HCT116 (cell line): ENCODE measurements at regions not wholly inside any gene's neighbourhood (a gene's known extent, or its start where the extent isn't known, plus 50 kb on each side); places are given as distances from the start of the nearest gene placed in this dataset.

ENCODE experiments used
- ATAC-seq: fragments of 200-7000 bp; cut with Tn5 transposase; 2 replicates; pipeline ENCODE4 v1.9.1; 2020; ENCODE audit warnings: mild to moderate bottlenecking, moderate library complexity
- BruUV-seq: library from RNA; stranded (reverse); fragments of 400-500 nt; replicated peaks from 2 replicates; lab custom pipeline; 2021; lab: Mats Ljungman, UMichigan
- CTCF ChIA-PET: fragments of 300-600 bp; sonication (Branson Sonifier 250); formaldehyde crosslinking; loops from one replicate; lab custom pipeline; 2021; ENCODE audit warnings: antibody characterized with exemption; lab: Charles Lee
- POLR2A ChIA-PET: fragments of 300-600, 350-600 bp; sonication (Branson Sonifier 250); formaldehyde crosslinking; loops from one replicate; lab custom pipeline; 2021; ENCODE audit warnings: antibody characterized with exemption; lab: Charles Lee
- RAD21 ChIA-PET, 2 experiments: fragments of 300-600 bp; sonication (Branson Sonifier 250); formaldehyde crosslinking; loops; one replicate each; lab custom pipeline; 2023; ENCODE audit warnings: low total read pairs in 2 of 2; ENCODE audit not compliant: uncharacterized antibody in 2 of 2, unreplicated experiment in 2 of 2, low non-redundant PET in 1 of 2; lab: Charles Lee
- DNase-seq: peaks from one replicate; pipeline ENCODE4 v3.0.0-alpha.2; 2010; ENCODE audit warnings: low read depth, low spot score
- H2AFZ ChIP-seq: fragments of 200-600 bp; shearing (Covaris generic), sonication (generic); 2 replicates; pipeline ENCODE4 v1.6.1; 2017; ENCODE audit warnings: low read depth, mixed run types, mixed read lengths, antibody characterized with exemption, low read length; ENCODE audit not compliant: poor library complexity, severe bottlenecking
- H3K27ac ChIP-seq: 2 replicates; pipeline ENCODE4 v1.5.1; 2012; ENCODE audit warnings: low read depth, low read length
- H3K27me3 ChIP-seq: fragments of 200-600 bp; sonication (generic); 2 replicates; pipeline ENCODE4 v1.6.1; 2016; ENCODE audit warnings: mixed run types, low read length, mixed read lengths; ENCODE audit not compliant: insufficient read depth
- H3K36me3 ChIP-seq, 2 experiments: fragments of 200-500 bp in 1 of 2; fragments of 200-600 bp in 1 of 2; sonication (Bioruptor generic) in 1 of 2; sonication (generic) in 1 of 2; 2 replicates each; pipeline versions ENCODE4 v1.5.1 to v1.6.1; 2014 to 2016; ENCODE audit warnings: low read length in 2 of 2, inconsistent platforms in 1 of 2, mixed read lengths in 1 of 2, mixed run types in 1 of 2; ENCODE audit not compliant: insufficient read depth in 2 of 2, control insufficient read depth in 1 of 2
- H3K4me1 ChIP-seq, 2 experiments: fragments of 200-600 bp in 1 of 2; sonication (generic) in 1 of 2; 2 replicates each; pipeline versions ENCODE4 v1.5.1 to v1.6.1; 2012 to 2017; ENCODE audit warnings: low read length in 2 of 2, inconsistent platforms in 1 of 2, mild to moderate bottlenecking in 1 of 2, mixed read lengths in 1 of 2, mixed run types in 1 of 2, moderate library complexity in 1 of 2; ENCODE audit not compliant: insufficient read depth in 2 of 2, control insufficient read depth in 1 of 2
- H3K4me2 ChIP-seq: fragments of 200-600 bp; sonication (generic); 2 replicates; pipeline ENCODE4 v1.6.1; 2017; ENCODE audit warnings: mixed run types, low read length, mixed read lengths
- H3K4me3 ChIP-seq, 2 experiments: fragments of 200-600 bp in 1 of 2; sonication (generic) in 1 of 2; replicated peaks in 1 of 2; 2 replicates each; pipeline ENCODE4 v1.5.1; 2011 to 2016; ENCODE audit warnings: low read length in 2 of 2, control low read depth in 1 of 2, low read depth in 1 of 2, mild to moderate bottlenecking in 1 of 2, mixed read lengths in 1 of 2, mixed run types in 1 of 2
- H3K79me2 ChIP-seq: fragments of 200-600 bp; sonication (generic); 2 replicates; pipeline ENCODE4 v1.6.1; 2017; ENCODE audit warnings: mild to moderate bottlenecking, mixed run types, low read length, moderate library complexity, mixed read lengths; ENCODE audit not compliant: insufficient read depth
- H3K9ac ChIP-seq: fragments of 200-600 bp; sonication (generic); 2 replicates; pipeline ENCODE4 v1.6.1; 2016; ENCODE audit warnings: low read length, mixed read lengths
- H3K9me2 ChIP-seq: fragments of 200-600 bp; sonication (generic), shearing (Covaris generic); 2 replicates; pipeline ENCODE4 v1.6.1; 2017; ENCODE audit warnings: mixed run types, mild to moderate bottlenecking, moderate library complexity; ENCODE audit not compliant: insufficient read depth
- H3K9me3 ChIP-seq, 2 experiments: fragments of 200-500 bp in 1 of 2; fragments of 200-600 bp in 1 of 2; sonication (Bioruptor generic) in 1 of 2; sonication (generic) in 1 of 2; 2 replicates each; pipeline ENCODE4 v1.6.1; 2014 to 2017; ENCODE audit warnings: low read length in 2 of 2, mixed read lengths in 2 of 2, inconsistent platforms in 1 of 2, low read depth in 1 of 2, mild to moderate bottlenecking in 1 of 2, mixed run types in 1 of 2, moderate library complexity in 1 of 2; ENCODE audit not compliant: control insufficient read depth in 1 of 2, insufficient read depth in 1 of 2
- H4K20me1 ChIP-seq: fragments of 200-600 bp; sonication (generic), shearing (Covaris generic); 2 replicates; pipeline ENCODE4 v1.6.1; 2017; ENCODE audit warnings: mixed run types, mild to moderate bottlenecking, moderate library complexity; ENCODE audit not compliant: insufficient read depth
- ATF3 ChIP-seq: IDR thresholded peaks from 2 replicates; pipeline ENCODE4 v1.6.1; 2012
- CBX3 ChIP-seq: IDR thresholded peaks from 2 replicates; pipeline ENCODE4 v1.6.1; 2012; ENCODE audit warnings: low read depth
- CEBPB ChIP-seq: IDR thresholded peaks from 2 replicates; pipeline ENCODE4 v1.6.1; 2012; ENCODE audit warnings: low read depth
- EGR1 ChIP-seq: IDR thresholded peaks from 2 replicates; pipeline ENCODE4 v1.6.1; 2012; ENCODE audit warnings: low read depth
- ELF1 ChIP-seq: IDR thresholded peaks from 2 replicates; pipeline ENCODE4 v1.6.1; 2012; ENCODE audit warnings: low read depth, borderline replicate concordance
- MAX ChIP-seq: IDR thresholded peaks from 2 replicates; pipeline ENCODE4 v1.6.1; 2012
- POLR2A ChIP-seq: IDR thresholded peaks from 2 replicates; pipeline ENCODE4 v1.7.0; 2011; ENCODE audit warnings: borderline replicate concordance; ENCODE audit not compliant: insufficient read depth, insufficient read length; ENCODE audit errors: extremely low read depth
- POLR2AphosphoS5 ChIP-seq: IDR thresholded peaks from 2 replicates; pipeline ENCODE4 v1.6.1; 2011; ENCODE audit warnings: mild to moderate bottlenecking, low read depth, low read length, moderate library complexity
- REST ChIP-seq: IDR thresholded peaks from 2 replicates; pipeline ENCODE4 v1.6.1; 2012; ENCODE audit warnings: low read depth
- SIN3A ChIP-seq: IDR thresholded peaks from 2 replicates; pipeline ENCODE4 v1.6.1; 2012; ENCODE audit warnings: low read depth
- SP1 ChIP-seq: IDR thresholded peaks from 2 replicates; pipeline ENCODE4 v1.6.1; 2012; ENCODE audit warnings: low read depth
- SRF ChIP-seq: IDR thresholded peaks from 2 replicates; pipeline ENCODE4 v1.6.1; 2012; ENCODE audit warnings: low read depth
- TCF7L2 ChIP-seq: IDR thresholded peaks from 2 replicates; pipeline ENCODE4 v1.7.0; 2011; ENCODE audit warnings: borderline replicate concordance, inconsistent platforms; ENCODE audit not compliant: insufficient read depth, insufficient read length; ENCODE audit errors: extremely low read depth
- ZBTB33 ChIP-seq: IDR thresholded peaks from 2 replicates; pipeline ENCODE4 v1.6.1; 2011; ENCODE audit warnings: mild to moderate bottlenecking, low read length, moderate library complexity; ENCODE audit not compliant: insufficient replicate concordance; ENCODE audit errors: extremely low read depth
- ZFX ChIP-seq: fragments of 450-650 bp; IDR thresholded peaks from 2 replicates; pipeline ENCODE4 v1.6.1; 2017
- ZNF274 ChIP-seq: fragments of 200-500 bp; sonication (Bioruptor generic); IDR thresholded peaks from 2 replicates; pipeline ENCODE4 v1.6.1; 2014; ENCODE audit warnings: mild to moderate bottlenecking, low read depth, low read length, inconsistent platforms
- intact Hi-C: fragments of 100-400 bp; cut with micrococcal nuclease; formaldehyde crosslinking; loops from 2 replicates; pipeline ENCODE4 v1.10.0; 2022

- RAD21 ChIA-PET: no interaction called here
- ATAC-seq: no peak
- H3K36me3 ChIP-seq: no peaks in the 10 kb centered on the region
- CTCF ChIA-PET: no interaction called here
- BruUV-seq: no TSS peak
- no peaks in the 10 kb centered on the region for H3K9me3 ChIP-seq
- POLR2A ChIA-PET: no interaction called here
- no peaks in the 10 kb centered on the region for H4K20me1 ChIP-seq
- no peak overlapping the region for H3K4me3 ChIP-seq
- H3K4me2 ChIP-seq: no peak overlapping the region
- H3K79me2 ChIP-seq: no peaks in the 10 kb centered on the region
- H3K4me1 ChIP-seq: no peaks in the 10 kb centered on the region
- no peak overlapping the region for H3K27ac ChIP-seq
- intact Hi-C loops: loop anchor here (10.0 kb wide), 1 partner anchor 895 kb away; no protein-coding TSS in a partner anchor
- H3K9me2 ChIP-seq: no peaks in the 10 kb centered on the region
- DNase-seq: no peak
- H2AFZ ChIP-seq: no peak overlapping the region
- no peak overlapping the region for H3K9ac ChIP-seq
- TF ChIP-seq ELF1 (no peak), ATF3 (no peak), SIN3A (no peak), REST (no peak)
- no peaks in the 10 kb centered on the region for H3K27me3 ChIP-seq
Measured at GRCh38 chr12:86950043-86950442, 693.9 kb upstream of the MGAT4C start.

GRCh38 chr12:86948851-86949250, 692.7 kb upstream of the MGAT4C start:
- H3K9me2 ChIP-seq: no peaks in the 10 kb centered on the region
- H3K79me2 ChIP-seq: no peaks in the 10 kb centered on the region
- H3K9me3 ChIP-seq: no peaks in the 10 kb centered on the region
- DNase-seq (no peak), ATAC-seq (no peak)
- H3K4me1 ChIP-seq: no peaks in the 10 kb centered on the region
- no peaks in the 10 kb centered on the region for H3K27me3 ChIP-seq
- no peak overlapping the region for H2AFZ ChIP-seq
- ChIA-PET POLR2A (no interaction called here), CTCF (no interaction called here), RAD21 (no interaction called here)
- H3K9ac ChIP-seq: no peak overlapping the region
- no peak overlapping the region for H3K4me3 ChIP-seq
- no peak overlapping the region for H3K27ac ChIP-seq
- no TSS peak for BruUV-seq
- no peaks in the 10 kb centered on the region for H4K20me1 ChIP-seq
- no peaks in the 10 kb centered on the region for H3K36me3 ChIP-seq
- intact Hi-C loops: no loop called here
- no peak overlapping the region for H3K4me2 ChIP-seq
- TF ChIP-seq TCF7L2: no peak
- TF ChIP-seq EGR1: no peak
- no peak for TF ChIP-seq ZBTB33
- no peak for TF ChIP-seq POLR2A
- no peak for TF ChIP-seq ZNF274
- no peak for TF ChIP-seq MAX
- TF ChIP-seq SP1: no peak
- TF ChIP-seq ZFX: no peak
- no peak for TF ChIP-seq ELF1
- no peak for TF ChIP-seq POLR2AphosphoS5
- no peak for TF ChIP-seq SRF
- TF ChIP-seq CBX3: no peak
- no peak for TF ChIP-seq CEBPB
